Activated T-helper 2 cell treated with anti-CD3 and anti-CD28 coated beads, Interferon-gamma antibody, Interleukin-2, Interleukin-4, amounts not matched to agents 10 μg/mL and 5 μg/mL and 100 μg/mL, durations not matched to agents 14 hours and 24 hours and 36 hours (primary cell): ENCODE measurements at regions not wholly inside any gene's neighbourhood (a gene's known extent, or its start where the extent isn't known, plus 50 kb on each side); places are given as distances from the start of the nearest gene placed in this dataset.

Experiments
- DNase-seq: peaks from one replicate; pipeline ENCODE4 v3.0.0; 2021; ENCODE audit warnings: low spot score
- H3K27ac Mint-ChIP-seq: one replicate; pipeline ENCODE4 v1.8.0; 2021; ENCODE audit warnings: mixed read lengths
- H3K27me3 Mint-ChIP-seq: one replicate; pipeline ENCODE4 v1.8.0; 2021; ENCODE audit warnings: low read depth, mixed read lengths
- H3K36me3 Mint-ChIP-seq: one replicate; pipeline ENCODE4 v1.8.0; 2021; ENCODE audit warnings: low read depth, mixed read lengths
- H3K4me1 Mint-ChIP-seq: one replicate; pipeline ENCODE4 v1.8.0; 2021; ENCODE audit warnings: low read depth, mixed read lengths
- H3K4me3 Mint-ChIP-seq: one replicate; pipeline ENCODE4 v1.8.0; 2021; ENCODE audit warnings: low read depth, mild to moderate bottlenecking, moderate library complexity, mixed read lengths
- H3K9me3 Mint-ChIP-seq: one replicate; pipeline ENCODE4 v1.8.0; 2021; ENCODE audit warnings: mixed read lengths
- intact Hi-C: fragments of 100-400 bp; cut with micrococcal nuclease; formaldehyde crosslinking; loops from one replicate; pipeline ENCODE4 v1.15.1; 2023

DNA sequence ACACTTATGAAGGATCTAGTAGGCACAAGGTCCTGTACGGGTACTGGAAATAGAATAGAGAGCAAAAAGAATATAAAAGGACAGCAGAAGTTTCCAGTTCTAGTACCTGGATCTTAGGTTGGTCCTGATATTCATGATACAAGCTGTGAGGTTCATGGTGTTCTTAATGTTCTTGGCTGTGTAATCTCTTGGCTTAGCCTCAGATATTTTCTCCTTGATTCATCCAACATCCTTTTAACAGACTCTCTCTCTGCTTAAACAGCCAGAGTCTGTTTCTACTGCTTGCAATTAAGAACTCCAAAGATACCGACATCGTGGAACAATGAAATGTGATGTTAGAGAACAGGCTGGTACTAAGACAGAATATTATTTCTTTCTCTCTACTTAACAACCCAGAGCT is 49.9 kb downstream of the CNTN3 start:
- no peak for DNase-seq
- Mint-ChIP-seq H3K9me3 (peaks cover 46% of the 10 kb centered on the region), H3K27ac (no peak overlapping the region), H3K4me3 (no peak overlapping the region), H3K27me3 (no peaks in the 10 kb centered on the region), H3K36me3 (no peaks in the 10 kb centered on the region), H3K4me1 (no peaks in the 10 kb centered on the region)
- intact Hi-C loops = no loop called here

DNA sequence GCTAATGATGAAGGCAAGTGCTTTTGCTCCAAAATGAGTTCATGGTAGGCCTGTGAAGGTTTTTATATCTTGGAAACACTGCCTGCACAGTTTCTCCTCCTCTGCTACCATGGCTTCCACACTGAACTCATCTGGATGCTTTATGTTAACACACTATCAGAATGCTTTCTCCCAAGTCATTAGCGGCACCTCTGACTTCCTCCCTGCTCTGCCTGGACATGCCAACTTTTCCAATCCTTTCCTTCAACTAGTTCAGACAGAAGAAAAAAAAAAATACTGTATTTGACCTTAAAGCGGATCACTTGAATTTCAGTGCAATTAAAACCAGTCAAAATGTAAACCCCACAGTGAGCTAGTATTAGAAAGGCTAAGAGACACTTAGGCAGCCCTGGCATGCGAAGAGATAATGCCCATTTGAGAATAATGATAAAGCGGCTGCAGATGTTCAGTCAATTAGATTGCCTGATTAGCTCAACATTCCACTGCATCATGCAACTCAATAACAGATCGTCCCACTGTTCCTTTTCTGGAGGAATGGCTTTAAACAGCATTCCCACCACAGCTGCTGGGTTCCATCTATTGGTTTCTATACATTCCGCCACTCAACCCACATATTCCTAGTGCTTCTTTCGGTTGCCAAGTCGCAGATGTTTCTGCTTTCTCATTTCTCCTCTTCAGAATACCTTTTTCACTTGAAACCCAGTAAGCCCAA is 51.7 kb downstream of the CNTN3 start:
- no peak overlapping the region for H3K4me3 Mint-ChIP-seq
- intact Hi-C loops = no loop called here

GRCh38 chr3:74561881-74562280 is 52.6 kb downstream of the CNTN3 start:
- Mint-ChIP-seq H3K4me1 (no peaks in the 10 kb centered on the region), H3K9me3 (peaks cover 44% of the 10 kb centered on the region), H3K4me3 (no peak overlapping the region), H3K27me3 (no peaks in the 10 kb centered on the region), H3K27ac (no peak overlapping the region), H3K36me3 (no peaks in the 10 kb centered on the region)
- intact Hi-C loops = no loop called here
- DNase-seq = no peak

More for the DNA sequence above, 51.7 kb downstream of the CNTN3 start:
- H3K9me3 Mint-ChIP-seq = peaks cover 47% of the 10 kb centered on the region
- no peak for DNase-seq
- H3K4me1 Mint-ChIP-seq = no peaks in the 10 kb centered on the region
- no peaks in the 10 kb centered on the region for H3K36me3 Mint-ChIP-seq
- H3K27me3 Mint-ChIP-seq = no peaks in the 10 kb centered on the region
- no peak overlapping the region for H3K27ac Mint-ChIP-seq

- H3K4me1 Mint-ChIP-seq = no peaks in the 10 kb centered on the region
- no peaks in the 10 kb centered on the region for H3K36me3 Mint-ChIP-seq
- H3K4me3 Mint-ChIP-seq = no peak overlapping the region
- peaks cover 45% of the 10 kb centered on the region for H3K9me3 Mint-ChIP-seq
- H3K27ac Mint-ChIP-seq = no peak overlapping the region
- no peak for DNase-seq
- H3K27me3 Mint-ChIP-seq = no peaks in the 10 kb centered on the region
- intact Hi-C loops = no loop called here
Observed at GRCh38 chr3:74559261-74559660, 55.2 kb downstream of the CNTN3 start.

- DNase-seq = no peak
- Mint-ChIP-seq H3K4me3 (no peak overlapping the region), H3K36me3 (no peaks in the 10 kb centered on the region), H3K9me3 (peaks cover 57% of the 10 kb centered on the region), H3K27ac (no peak overlapping the region), H3K27me3 (no peaks in the 10 kb centered on the region), H3K4me1 (no peaks in the 10 kb centered on the region)
- intact Hi-C loops = no loop called here
Observed at GRCh38 chr3:74550686-74551085, 63.8 kb downstream of the CNTN3 start.

GRCh38 chr3:74546426-74546825 is 68.0 kb downstream of the CNTN3 start:
- Mint-ChIP-seq H3K9me3 (peaks cover 36% of the 10 kb centered on the region), H3K27me3 (no peaks in the 10 kb centered on the region), H3K36me3 (no peaks in the 10 kb centered on the region), H3K4me1 (no peaks in the 10 kb centered on the region), H3K27ac (no peak overlapping the region), H3K4me3 (no peak overlapping the region)
- intact Hi-C loops = no loop called here
- DNase-seq = no peak

GRCh38 chr3:74542441-74542840 is 72.0 kb downstream of the CNTN3 start:
- intact Hi-C loops = no loop called here
- no peaks in the 10 kb centered on the region for H3K36me3 Mint-ChIP-seq
- H3K4me3 Mint-ChIP-seq = no peak overlapping the region
- peaks cover 28% of the 10 kb centered on the region for H3K9me3 Mint-ChIP-seq
- DNase-seq = no peak
- H3K27ac Mint-ChIP-seq = no peak overlapping the region
- no peaks in the 10 kb centered on the region for H3K4me1 Mint-ChIP-seq
- H3K27me3 Mint-ChIP-seq = no peaks in the 10 kb centered on the region

DNA sequence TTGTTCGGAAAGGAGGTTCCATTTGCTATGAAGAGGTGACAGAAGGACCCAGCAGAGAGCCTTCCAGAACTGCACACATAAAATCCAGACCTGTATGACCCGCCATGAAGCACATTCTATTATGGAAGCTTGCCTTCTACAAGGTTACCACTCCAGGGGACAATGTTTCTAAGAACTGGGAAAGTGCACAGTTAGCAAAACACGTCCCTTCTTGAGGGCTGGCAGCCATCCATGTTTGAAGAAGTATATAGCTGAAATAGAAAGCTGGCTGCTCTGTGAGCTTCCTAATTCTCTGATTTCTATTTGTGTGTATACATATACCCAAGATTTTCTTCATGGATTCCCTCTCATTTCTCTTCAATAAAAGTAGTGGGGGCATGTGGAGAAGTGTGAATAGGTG is 74.6 kb downstream of the CNTN3 start:
- Mint-ChIP-seq H3K4me1 (no peaks in the 10 kb centered on the region), H3K4me3 (no peak overlapping the region), H3K27me3 (no peaks in the 10 kb centered on the region), H3K36me3 (no peaks in the 10 kb centered on the region), H3K9me3 (peaks cover 21% of the 10 kb centered on the region), H3K27ac (no peak overlapping the region)
- no peak for DNase-seq
- intact Hi-C loops = no loop called here

DNA sequence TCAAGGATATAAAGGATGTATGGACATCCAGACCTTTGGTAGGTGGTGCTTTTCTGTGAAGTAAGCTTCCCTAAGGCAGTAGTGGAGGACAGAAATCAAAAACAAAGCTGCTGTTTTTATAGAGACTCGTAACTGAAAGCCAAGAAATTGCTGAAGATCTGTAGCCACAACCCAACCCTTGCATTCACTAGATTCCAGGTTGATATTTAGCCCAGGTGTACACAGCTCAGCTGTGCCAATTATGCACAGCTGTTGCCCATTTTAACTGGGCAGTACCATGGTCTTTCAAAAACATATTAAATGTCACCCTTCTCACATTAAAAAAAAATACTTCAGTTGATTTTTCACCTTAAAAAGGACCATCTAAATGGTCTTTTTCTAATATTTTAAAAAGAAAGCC is 75.8 kb downstream of the CNTN3 start:
- Mint-ChIP-seq H3K4me1 (no peaks in the 10 kb centered on the region), H3K4me3 (no peak overlapping the region)

DNA sequence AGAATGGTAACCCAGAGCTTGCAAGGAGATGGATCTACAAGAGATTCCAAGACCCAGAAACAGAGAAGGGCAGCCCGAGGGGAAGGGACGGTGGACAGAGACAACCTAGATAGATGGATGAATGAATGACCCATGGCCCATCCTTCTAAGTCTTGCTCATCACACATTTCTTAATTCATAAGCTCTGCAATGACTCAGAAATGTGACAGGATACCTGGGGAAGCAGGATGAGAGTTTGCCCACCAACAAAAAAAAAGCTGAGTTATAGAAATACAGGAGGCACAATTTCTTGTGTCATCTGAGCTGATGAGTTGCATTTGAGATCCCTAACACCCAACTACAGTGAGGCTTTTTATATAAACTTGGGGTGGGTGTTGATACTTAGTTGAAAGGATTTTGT is 76.6 kb downstream of the CNTN3 start:
- Mint-ChIP-seq H3K36me3 (no peaks in the 10 kb centered on the region), H3K4me3 (no peak overlapping the region), H3K27ac (no peak overlapping the region), H3K27me3 (no peaks in the 10 kb centered on the region), H3K9me3 (peaks cover 17% of the 10 kb centered on the region), H3K4me1 (no peaks in the 10 kb centered on the region)
- no peak for DNase-seq
- intact Hi-C loops = no loop called here

More for the DNA sequence above, 75.8 kb downstream of the CNTN3 start:
- no peak for DNase-seq
- peaks cover 17% of the 10 kb centered on the region for H3K9me3 Mint-ChIP-seq
- H3K27me3 Mint-ChIP-seq = no peaks in the 10 kb centered on the region
- H3K27ac Mint-ChIP-seq = no peak overlapping the region
- intact Hi-C loops = no loop called here
- H3K36me3 Mint-ChIP-seq = no peaks in the 10 kb centered on the region

DNA sequence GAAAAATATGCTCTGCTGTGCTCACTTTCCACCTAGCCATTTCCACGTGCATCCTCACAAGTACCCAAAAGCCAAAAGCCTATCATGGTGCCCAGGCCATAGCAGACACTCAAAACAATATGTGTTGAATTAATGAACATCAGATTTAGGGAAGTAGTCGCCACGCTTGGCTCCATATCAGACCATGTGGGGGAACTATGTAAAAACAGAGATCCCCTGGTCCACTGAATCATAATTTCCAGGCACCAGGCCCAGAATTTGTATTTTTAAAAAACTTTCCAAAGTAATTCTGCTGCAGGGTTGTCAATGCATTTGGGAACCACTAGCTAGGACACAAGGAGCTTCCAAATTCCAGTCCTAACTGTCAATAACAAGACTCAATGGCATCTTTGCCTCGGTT is 77.3 kb downstream of the CNTN3 start:
- no peaks in the 10 kb centered on the region for H3K27me3 Mint-ChIP-seq
- intact Hi-C loops = no loop called here
- H3K36me3 Mint-ChIP-seq = no peaks in the 10 kb centered on the region
- no peaks in the 10 kb centered on the region for H3K4me1 Mint-ChIP-seq
- H3K27ac Mint-ChIP-seq = no peak overlapping the region
- H3K4me3 Mint-ChIP-seq = no peak overlapping the region
- peaks cover 17% of the 10 kb centered on the region for H3K9me3 Mint-ChIP-seq
- no peak for DNase-seq

DNA sequence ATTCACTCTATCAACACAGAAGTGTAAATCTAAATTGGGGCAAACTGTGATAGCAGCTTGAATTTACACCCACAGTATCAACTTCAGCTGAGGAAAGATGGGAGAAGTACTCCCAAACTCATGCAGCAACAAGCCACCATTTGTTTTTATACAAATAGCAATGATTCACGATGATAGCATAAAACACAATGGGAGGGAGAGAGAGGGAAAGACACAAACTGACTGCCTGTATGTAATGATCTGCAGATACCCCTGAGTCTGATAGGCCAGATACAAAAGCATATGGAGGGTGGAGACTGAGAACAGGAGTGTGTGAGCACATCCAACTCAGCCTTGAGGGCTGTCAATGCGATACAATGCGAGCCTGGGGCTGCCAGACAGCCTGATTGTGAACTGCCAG is 79.2 kb downstream of the CNTN3 start:
- Mint-ChIP-seq H3K4me1 (no peaks in the 10 kb centered on the region), H3K27me3 (no peaks in the 10 kb centered on the region), H3K27ac (no peak overlapping the region), H3K36me3 (no peaks in the 10 kb centered on the region), H3K9me3 (peaks cover 28% of the 10 kb centered on the region), H3K4me3 (no peak overlapping the region)
- intact Hi-C loops = no loop called here
- no peak for DNase-seq

- intact Hi-C loops = no loop called here
- H3K36me3 Mint-ChIP-seq = no peaks in the 10 kb centered on the region
- DNase-seq = no peak
- no peak overlapping the region for H3K27ac Mint-ChIP-seq
- peaks cover 26% of the 10 kb centered on the region for H3K9me3 Mint-ChIP-seq
- H3K4me3 Mint-ChIP-seq = no peak overlapping the region
- no peaks in the 10 kb centered on the region for H3K4me1 Mint-ChIP-seq
- no peaks in the 10 kb centered on the region for H3K27me3 Mint-ChIP-seq
Observed at GRCh38 chr3:74534611-74535010, 79.8 kb downstream of the CNTN3 start.

DNA sequence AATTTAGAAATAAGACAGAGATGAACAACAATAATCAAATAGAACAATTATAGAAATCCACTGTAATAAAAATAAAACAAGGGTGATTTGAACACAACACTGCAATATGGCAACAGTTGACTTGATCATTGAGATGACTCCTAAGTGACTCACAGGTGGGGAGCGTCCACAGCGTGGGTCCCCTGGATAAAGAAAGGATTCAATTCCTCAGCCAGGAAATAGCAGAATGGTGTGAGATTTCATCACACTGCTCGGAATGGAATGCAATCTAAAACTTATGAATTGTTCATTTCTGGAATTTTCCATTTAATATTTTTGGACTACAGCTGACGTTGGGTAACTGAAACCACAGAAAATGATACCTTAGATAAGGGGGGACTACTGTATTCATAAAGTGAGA is 82.0 kb downstream of the CNTN3 start:
- DNase-seq = no peak
- H3K27ac Mint-ChIP-seq = no peak overlapping the region
- peaks cover 23% of the 10 kb centered on the region for H3K9me3 Mint-ChIP-seq
- no peaks in the 10 kb centered on the region for H3K4me1 Mint-ChIP-seq
- no peak overlapping the region for H3K4me3 Mint-ChIP-seq
- H3K36me3 Mint-ChIP-seq = no peaks in the 10 kb centered on the region
- H3K27me3 Mint-ChIP-seq = no peaks in the 10 kb centered on the region
- intact Hi-C loops = no loop called here
